HG03565 (cell line): ENCODE measurements at regions not wholly inside any gene's neighbourhood (a gene's known extent, or its start where the extent isn't known, plus 50 kb on each side); places are given as distances from the start of the nearest gene placed in this dataset.
"Not testable (repeated sequence)": the region's sequence is repeated elsewhere in the genome, so short reads cannot be mapped to it uniquely, and the experiment has no call there.

Source experiments
- ATAC-seq: cut with Tn5 transposase; IDR thresholded peaks from one replicate; pipeline ENCODE4 v1.9.1; 2021; ENCODE audit warnings: mild to moderate bottlenecking, moderate library complexity; ENCODE audit not compliant: unreplicated experiment

- ATAC-seq = no peak
These were observed 231.8 kb downstream of the SQOR start for GRCh38 chr15:45866616-45867015.

DNA sequence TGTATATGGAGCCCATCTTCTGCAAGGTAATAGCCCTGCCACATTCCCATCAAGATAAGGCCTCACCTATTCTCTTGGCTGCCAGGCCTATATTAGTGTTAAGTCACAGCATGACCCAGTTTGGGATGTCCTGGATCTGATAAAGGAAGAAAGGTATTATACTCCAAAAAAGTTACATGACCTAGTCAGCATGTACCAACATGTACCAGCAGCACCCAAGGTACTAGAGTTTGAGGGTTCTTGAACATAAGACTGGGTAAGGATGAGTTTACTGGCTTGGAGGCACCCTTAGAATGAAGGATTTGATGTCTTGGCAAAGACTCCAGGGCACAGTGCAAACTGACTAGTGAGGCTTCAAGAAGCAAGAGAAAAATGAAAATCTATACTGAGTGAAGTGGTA lies 232.5 kb downstream of the SQOR start:
- no peak for ATAC-seq

DNA sequence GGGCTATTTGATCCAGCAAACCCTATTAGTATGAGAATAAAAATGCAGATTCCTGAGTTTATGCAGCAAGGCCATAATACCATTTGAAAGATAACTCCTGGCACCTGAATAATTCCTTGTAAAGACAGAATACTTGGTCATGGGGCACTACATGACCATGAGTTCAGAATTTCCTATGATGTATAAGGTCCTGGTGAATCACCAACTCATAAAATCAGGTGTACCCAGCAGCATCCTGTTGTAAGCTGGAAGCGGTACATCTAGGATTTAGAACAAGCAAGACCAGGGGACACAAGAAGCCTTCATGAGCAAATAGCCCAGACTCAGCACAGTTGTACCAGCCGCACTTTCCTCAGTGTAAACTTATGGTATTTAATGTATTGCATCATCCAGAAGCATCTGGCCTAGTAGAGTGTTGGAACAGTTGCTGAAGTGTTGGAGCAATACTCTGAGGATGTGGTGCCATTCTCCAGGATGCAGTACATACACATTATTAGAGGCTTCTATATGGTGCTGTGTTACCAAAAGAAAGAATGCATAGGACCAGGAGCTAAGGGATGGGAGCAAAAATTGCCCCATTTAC lies 233.4 kb downstream of the SQOR start:
- ATAC-seq = no peak

DNA sequence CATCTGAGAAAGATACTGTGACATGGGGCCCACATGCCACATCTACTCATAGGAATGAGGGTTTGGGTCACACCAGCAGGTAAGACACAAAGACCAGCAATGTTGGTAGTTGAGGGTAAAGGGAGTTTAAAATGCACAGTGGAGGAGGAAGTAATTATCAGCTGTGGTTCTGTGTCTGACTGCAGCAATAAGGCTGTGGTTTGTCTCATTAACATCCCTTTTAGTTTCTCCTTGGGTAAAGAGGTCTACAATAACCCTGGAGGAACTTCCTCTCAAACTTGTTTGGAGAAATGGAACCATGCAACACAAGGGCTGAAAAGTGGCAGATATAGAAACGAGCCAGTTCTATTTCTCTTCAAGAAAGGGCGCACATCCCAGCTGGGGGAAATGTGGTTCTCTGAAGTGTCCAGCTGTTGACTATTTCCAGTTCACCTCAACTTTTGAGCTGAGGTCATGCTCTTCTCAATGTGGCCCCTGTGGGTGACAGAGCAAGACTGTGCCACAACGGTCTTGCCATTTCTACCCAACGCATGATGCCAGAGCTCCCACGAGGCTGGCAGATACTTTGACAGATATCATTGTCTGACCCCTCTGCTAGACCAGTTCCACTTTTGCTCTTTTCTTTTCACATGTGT lies 234.3 kb downstream of the SQOR start:
- no peak for ATAC-seq

DNA sequence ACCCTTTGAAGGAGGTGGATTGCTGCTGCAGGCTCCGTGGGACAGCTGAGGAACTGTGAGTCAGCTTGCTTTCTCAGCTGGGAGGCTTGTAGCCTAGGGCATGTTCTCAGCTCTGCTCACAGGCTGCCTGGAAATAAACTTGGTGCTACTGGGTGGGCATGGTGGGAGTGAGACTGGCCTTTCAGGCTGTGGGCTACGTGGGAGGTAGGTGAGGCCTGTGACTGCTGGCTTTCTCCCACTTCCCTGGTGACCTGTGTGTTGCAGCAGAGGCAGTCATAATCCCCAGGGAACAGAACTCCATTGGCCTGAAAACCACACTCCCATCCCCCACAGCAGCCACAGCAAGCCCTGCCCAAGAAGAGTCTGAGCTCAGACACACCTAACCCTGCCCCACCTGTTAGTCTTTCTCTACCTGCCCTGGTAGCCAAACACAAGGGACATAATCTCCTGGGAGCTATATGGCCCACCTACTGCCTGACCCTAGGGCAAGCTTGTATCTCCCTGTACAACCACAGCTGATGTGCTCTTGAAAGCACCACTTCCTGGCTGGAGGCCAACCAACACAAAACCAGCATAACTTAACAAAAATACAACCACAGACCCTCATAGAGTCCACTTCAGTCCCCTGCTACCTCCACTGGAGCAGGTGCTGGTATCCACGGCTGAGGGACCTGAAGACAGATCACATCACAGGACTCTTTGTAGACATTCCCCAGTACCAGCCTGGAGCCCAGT lies 236.5 kb downstream of the SQOR start:
- no peak for ATAC-seq

DNA sequence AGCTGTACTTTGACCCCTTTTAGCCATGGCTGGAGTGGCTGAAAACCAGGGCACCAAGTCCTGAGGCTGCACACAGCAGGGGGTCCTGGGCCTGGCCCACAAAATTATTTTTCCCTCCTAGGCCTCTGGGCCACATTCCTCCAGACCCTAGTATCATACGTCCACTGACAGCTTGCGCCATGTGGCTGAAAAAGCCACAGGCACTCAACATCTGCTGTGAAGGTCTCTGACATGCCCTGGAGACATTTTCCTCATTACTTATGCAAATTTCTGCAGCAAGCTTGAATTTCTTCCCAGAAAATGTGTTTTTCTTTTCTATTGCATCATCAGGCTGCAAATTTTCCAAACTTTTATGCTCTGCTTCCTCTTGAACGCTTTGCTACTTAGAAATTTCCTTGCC lies 239.0 kb downstream of the SQOR start:
- no peak for ATAC-seq

DNA sequence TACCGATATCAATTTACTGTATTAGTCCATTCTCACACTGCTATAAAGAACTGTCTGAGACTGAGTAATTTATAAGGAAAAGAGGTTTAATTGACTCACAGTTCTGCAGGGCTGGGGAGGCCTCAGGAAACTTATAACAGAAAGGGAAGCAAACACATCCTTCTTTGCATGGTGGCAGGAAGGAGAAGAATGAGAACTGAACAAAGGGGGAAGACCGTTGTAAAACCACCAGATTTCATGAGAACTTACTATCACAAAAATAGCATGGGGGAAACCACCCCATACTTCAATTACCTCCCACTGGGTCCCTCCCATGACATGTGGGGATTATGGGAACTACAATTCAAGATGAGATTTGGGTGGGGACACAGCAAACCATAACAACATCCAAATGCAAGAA lies 239.7 kb downstream of the SQOR start:
- ATAC-seq = not testable (repeated sequence)

GRCh38 chr15:45884289-45884688 lies 249.5 kb downstream of the SQOR start:
- ATAC-seq = no peak

DNA sequence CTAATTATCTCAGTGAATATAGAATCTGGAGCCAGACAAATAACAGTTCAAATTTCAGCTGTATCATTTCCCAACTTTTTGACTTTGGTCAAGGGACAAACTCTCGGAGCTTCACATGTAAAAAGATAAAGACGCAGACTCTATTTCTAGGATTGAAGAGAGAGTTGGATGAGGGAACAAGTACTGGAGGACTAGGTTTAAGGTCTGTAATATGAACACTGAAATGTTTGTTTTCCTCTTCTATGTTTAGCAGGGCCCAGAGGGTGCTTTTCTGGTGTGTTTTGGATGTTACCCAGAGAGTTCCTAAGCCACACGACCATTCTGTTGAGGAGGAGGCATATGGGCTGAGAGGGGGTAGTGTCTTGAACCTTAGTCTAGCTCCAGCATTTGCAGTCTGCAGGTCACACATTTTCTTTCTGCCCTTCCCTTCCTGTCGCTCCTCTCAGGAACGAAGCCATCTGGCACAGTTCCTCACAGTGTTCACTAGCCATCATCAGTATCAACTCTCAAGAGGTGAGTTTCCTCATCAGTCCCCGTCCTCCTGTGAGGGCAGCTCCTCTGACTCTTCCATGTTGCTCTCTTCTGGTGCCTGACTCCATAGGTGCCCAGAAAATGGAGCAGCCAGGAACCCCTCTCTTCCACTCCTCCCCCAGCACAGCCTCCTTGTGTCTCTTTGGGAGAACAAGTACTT lies 250.1 kb downstream of the SQOR start:
- no peak for ATAC-seq

GRCh38 chr15:45885801-45886200 lies 251.0 kb downstream of the SQOR start:
- no peak for ATAC-seq

DNA sequence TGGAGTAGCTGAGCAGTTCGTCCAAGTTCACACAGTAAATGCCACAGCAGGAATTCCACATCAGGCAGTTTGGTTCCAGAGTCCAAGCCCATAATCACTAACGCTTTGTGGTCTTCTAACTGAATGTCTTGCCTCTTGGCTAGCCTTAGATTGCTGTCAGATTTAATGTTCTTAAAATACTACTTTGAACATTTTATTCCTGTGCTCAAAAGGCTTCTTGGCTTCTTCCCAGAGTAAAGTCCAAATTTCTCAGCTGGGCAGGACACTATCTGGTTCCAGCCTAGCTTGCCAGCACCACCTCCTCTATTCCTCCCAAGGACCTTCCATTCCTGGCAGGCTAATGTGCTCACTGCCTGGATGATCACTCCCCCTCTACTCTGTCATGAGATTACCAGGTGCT lies 256.9 kb downstream of the SQOR start:
- no peak for ATAC-seq

GRCh38 chr15:45892182-45892581 lies 257.4 kb downstream of the SQOR start:
- no peak for ATAC-seq

GRCh38 chr15:45903283-45903682 lies 268.5 kb downstream of the SQOR start:
- ATAC-seq = no peak

GRCh38 chr15:45904019-45904418 lies 269.2 kb downstream of the SQOR start:
- no peak for ATAC-seq

- no peak for ATAC-seq
These were observed 271.4 kb downstream of the SQOR start for GRCh38 chr15:45906230-45906629.

- no peak for ATAC-seq
These were observed 275.8 kb downstream of the SQOR start for GRCh38 chr15:45910671-45911070.

- no peak for ATAC-seq
These were observed 278.6 kb downstream of the SQOR start for GRCh38 chr15:45913451-45913850.

GRCh38 chr15:45914425-45914824 lies 279.6 kb downstream of the SQOR start:
- ATAC-seq = no peak

DNA sequence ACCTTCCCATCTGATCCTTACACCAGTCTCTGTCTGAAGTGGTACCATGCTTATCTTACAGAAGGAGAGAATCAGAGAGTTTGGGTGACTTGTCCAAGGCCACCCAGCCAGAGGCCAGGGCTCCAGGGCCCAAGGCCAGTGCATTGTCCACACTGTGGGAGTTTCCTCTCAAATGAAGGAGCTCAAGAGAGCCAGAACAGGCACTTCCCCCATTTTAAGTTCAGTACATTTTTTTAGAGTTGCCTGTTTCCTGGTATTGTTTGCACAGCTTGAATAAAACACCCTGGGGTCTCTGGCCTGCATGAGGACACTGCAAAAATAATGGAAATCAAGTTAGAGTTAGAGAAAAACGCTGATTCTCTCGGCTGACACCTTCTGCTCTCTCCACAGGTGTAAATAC lies 284.0 kb downstream of the SQOR start:
- ATAC-seq = no peak

DNA sequence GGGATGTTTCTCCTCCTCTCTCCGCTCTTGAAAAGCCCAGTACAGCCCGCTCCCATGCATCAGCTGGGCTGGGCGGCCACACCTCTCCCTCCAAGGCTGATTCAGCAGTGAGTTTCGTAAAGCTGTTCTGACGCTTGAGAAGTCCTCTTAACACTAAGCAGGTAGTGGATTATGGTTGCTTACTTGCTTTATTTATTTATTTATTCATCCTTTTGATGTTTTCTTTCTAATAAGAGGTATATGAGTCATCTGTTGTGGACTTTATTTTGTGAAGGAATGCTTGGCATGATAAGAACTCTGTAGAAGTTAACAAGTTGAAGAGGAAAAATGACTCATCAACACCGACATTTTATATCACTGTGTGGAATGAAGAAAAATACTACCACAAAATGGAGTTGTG lies 285.0 kb downstream of the SQOR start:
- ATAC-seq = no peak

GRCh38 chr15:45921376-45921775 lies 286.5 kb downstream of the SQOR start:
- no peak for ATAC-seq

- no peak for ATAC-seq
These were observed 287.1 kb downstream of the SQOR start for GRCh38 chr15:45921978-45922377.
